Smooth muscle cell (in vitro differentiated cells): ENCODE measurements at regions not wholly inside any gene's neighbourhood (a gene's known extent, or its start where the extent isn't known, plus 50 kb on each side); places are given as distances from the start of the nearest gene placed in this dataset.
A peak's percentile ranks its signal among the peaks of the same experiment; 100 is the strongest.

ENCODE experiments used
- DNase-seq: peaks from one replicate; lab custom pipeline; 2025; ENCODE audit not compliant: unreplicated experiment; lab: John Stamatoyannopoulos, UW
- H2AFZ ChIP-seq: fragments of 200-600 bp; sonication (generic); 2 replicates; pipeline ENCODE4 v1.6.0; 2016; ENCODE audit warnings: antibody characterized with exemption, low read depth, mild to moderate bottlenecking
- H3F3A ChIP-seq: fragments of 200-600 bp; sonication (generic); 2 replicates; pipeline ENCODE4 v1.6.0; 2017; ENCODE audit warnings: antibody characterized with exemption, low read depth
- H3K27ac ChIP-seq: fragments of 200-600 bp; sonication (generic); 2 replicates; pipeline ENCODE4 v1.5.1; 2016; ENCODE audit warnings: low read depth, mild to moderate bottlenecking
- H3K27me3 ChIP-seq: fragments of 200-600 bp; sonication (generic); 2 replicates; pipeline ENCODE4 v1.6.1; 2016; ENCODE audit warnings: low read depth, mild to moderate bottlenecking
- H3K36me3 ChIP-seq: fragments of 200-600 bp; sonication (generic); 2 replicates; pipeline ENCODE4 v1.5.1; 2016; ENCODE audit warnings: low read depth
- H3K4me1 ChIP-seq: fragments of 200-600 bp; sonication (generic); 2 replicates; pipeline ENCODE4 v1.5.1; 2016; ENCODE audit warnings: low read depth
- H3K4me2 ChIP-seq: fragments of 200-600 bp; sonication (generic); 2 replicates; pipeline ENCODE4 v1.6.0; 2016; ENCODE audit warnings: mild to moderate bottlenecking
- H3K4me3 ChIP-seq: fragments of 200-600 bp; sonication (generic); 2 replicates; pipeline ENCODE4 v1.5.1; 2016; ENCODE audit warnings: mild to moderate bottlenecking
- H3K79me2 ChIP-seq: fragments of 200-600 bp; sonication (generic); 2 replicates; pipeline ENCODE4 v1.6.0; 2016; ENCODE audit warnings: low read depth, mild to moderate bottlenecking
- H3K9ac ChIP-seq: fragments of 200-600 bp; sonication (generic); 2 replicates; pipeline ENCODE4 v1.6.0; 2016; ENCODE audit warnings: low read depth
- H3K9me3 ChIP-seq: fragments of 200-600 bp; sonication (generic); replicated peaks from 2 replicates; pipeline ENCODE4 v1.5.1; 2016; ENCODE audit warnings: low read depth
- H4K20me1 ChIP-seq: fragments of 200-600 bp; sonication (generic); 2 replicates; pipeline ENCODE4 v1.6.0; 2016; ENCODE audit warnings: low read depth
- WGBS: methylation state at CpG from one replicate; pipeline ENCODE4 v1.1.7; 2016; ENCODE audit warnings: low lambda C conversion rate; 5-methylcytosine and 5-hydroxymethylcytosine counted together
- TF ChIP-seq, protein P1 (sequence below): fragments of 200-600 bp; sonication (generic); IDR thresholded peaks from 2 replicates; pipeline ENCODE4 v1.5.1; 2017; ENCODE audit warnings: borderline replicate concordance, mild to moderate bottlenecking, antibody characterized with exemption; ENCODE audit not compliant: insufficient read depth, poor library complexity, severe bottlenecking

DNA sequence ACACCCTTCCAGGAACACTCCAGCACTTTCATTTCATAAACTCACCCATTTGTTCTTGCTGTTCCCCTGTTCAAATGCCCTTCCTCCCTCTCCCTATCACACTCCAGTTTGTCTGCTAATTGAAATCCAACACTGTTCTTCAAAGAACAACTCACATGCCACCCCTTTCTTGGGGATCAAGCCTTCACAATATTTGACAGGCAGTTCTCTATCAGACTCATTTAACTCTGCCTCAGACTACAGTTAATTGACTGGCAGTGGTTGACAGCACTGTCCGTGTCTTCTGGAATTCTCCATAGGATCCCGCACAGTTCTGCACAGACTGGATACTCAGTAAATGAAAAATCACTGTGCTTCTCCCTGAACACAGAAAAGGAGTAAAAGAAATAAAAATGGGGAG lies 87.8 kb downstream of the PMP22 start:
- no peaks in the 10 kb centered on the region for H3K79me2 ChIP-seq
- DNase-seq = no peak
- no peak overlapping the region for H2AFZ ChIP-seq
- 94% methylated on average over 2 of the region's 2 CpGs for WGBS
- TF ChIP-seq, protein P1, sequence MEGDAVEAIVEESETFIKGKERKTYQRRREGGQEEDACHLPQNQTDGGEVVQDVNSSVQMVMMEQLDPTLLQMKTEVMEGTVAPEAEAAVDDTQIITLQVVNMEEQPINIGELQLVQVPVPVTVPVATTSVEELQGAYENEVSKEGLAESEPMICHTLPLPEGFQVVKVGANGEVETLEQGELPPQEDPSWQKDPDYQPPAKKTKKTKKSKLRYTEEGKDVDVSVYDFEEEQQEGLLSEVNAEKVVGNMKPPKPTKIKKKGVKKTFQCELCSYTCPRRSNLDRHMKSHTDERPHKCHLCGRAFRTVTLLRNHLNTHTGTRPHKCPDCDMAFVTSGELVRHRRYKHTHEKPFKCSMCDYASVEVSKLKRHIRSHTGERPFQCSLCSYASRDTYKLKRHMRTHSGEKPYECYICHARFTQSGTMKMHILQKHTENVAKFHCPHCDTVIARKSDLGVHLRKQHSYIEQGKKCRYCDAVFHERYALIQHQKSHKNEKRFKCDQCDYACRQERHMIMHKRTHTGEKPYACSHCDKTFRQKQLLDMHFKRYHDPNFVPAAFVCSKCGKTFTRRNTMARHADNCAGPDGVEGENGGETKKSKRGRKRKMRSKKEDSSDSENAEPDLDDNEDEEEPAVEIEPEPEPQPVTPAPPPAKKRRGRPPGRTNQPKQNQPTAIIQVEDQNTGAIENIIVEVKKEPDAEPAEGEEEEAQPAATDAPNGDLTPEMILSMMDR = no peak
- no peak overlapping the region for H3K9ac ChIP-seq
- peaks cover 8% of the 10 kb centered on the region for H3K27me3 ChIP-seq
- no peaks in the 10 kb centered on the region for H3K9me3 ChIP-seq
- no peak overlapping the region for H3K4me2 ChIP-seq
- H3K4me1 ChIP-seq = no peaks in the 10 kb centered on the region
- no peaks in the 10 kb centered on the region for H3F3A ChIP-seq
- H3K4me3 ChIP-seq = no peak overlapping the region
- H4K20me1 ChIP-seq = no peaks in the 10 kb centered on the region
- H3K27ac ChIP-seq = no peak overlapping the region
- no peaks in the 10 kb centered on the region for H3K36me3 ChIP-seq

DNA sequence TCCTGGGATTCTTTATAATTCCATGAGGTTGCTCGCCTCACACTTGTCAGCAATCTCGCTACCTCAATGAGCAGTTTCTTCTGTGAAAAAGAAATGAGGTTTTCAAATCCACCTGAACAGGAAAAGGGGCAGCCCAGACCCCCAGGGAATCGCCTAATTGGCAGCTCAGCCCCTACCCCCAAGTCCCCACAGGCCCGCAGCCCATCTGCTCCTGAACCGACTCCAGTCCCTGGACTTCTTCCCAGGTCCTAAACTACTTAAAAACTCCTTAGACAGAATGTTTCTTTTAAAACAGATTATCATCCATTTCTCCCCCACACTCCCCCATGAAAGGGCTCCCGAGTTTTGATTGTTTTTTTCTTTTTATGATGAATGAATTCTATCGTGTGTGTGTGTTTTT lies 89.8 kb downstream of the PMP22 start:
- WGBS = 96% methylated on average over 7 of the region's 7 CpGs
- H3K27me3 ChIP-seq = peaks cover 8% of the 10 kb centered on the region
- no peak overlapping the region for H3K9ac ChIP-seq
- no peak overlapping the region for H3K4me3 ChIP-seq
- no peak overlapping the region for H3K4me2 ChIP-seq
- no peak for DNase-seq
- H3K4me1 ChIP-seq = no peaks in the 10 kb centered on the region
- no peaks in the 10 kb centered on the region for H3F3A ChIP-seq
- no peaks in the 10 kb centered on the region for H3K9me3 ChIP-seq
- no peaks in the 10 kb centered on the region for H3K36me3 ChIP-seq
- no peaks in the 10 kb centered on the region for H4K20me1 ChIP-seq
- no peaks in the 10 kb centered on the region for H3K79me2 ChIP-seq
- TF ChIP-seq, protein P1 = no peak
- H3K27ac ChIP-seq = no peak overlapping the region
- H2AFZ ChIP-seq = no peak overlapping the region

DNA sequence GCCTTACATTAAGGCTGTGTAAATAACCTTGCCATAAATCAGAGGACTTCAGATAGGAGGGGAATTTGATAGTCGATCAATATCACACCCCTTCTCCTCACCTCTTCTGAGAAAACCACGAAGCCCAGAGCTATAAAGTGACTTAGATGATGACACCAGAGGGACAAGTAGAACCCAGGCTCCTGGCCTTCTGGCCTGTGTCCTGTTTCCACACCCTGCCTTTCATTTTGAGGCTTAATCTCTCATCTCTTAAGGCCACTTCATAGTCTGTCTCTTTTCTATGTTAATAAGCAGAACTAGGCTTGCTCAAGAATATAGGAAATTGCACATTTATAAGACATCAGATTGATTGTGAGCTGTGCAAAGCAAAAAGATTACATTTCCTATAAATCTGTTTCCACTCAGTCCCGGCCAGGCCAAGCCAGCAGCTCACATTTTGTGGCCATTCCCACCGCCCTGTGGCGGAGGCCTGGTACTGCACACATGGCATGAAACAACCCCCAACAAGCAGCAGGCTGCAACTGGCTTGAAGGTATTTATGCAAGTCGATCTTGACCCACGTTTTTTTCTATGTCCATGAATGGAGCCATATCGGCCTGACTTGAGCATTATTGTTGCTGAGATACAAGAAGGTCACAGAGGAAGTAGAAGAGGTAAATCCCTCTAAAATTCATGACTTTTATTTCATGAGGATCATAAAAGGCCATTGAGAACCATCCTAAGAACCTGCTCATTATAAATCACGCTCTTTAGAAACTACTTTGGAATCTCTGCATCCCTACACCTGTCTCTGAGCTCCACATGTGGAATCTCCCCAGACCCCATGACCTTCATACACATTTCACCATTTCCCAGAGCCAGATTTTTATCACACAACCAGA lies 93.7 kb downstream of the PMP22 start:
- DNase-seq = peak; percentile 31
- Histone ChIP-seq H3F3A (no peaks in the 10 kb centered on the region), H3K36me3 (no peaks in the 10 kb centered on the region), H3K9me3 (no peaks in the 10 kb centered on the region), H4K20me1 (no peaks in the 10 kb centered on the region), H3K27ac (no peak overlapping the region), H3K4me1 (no peaks in the 10 kb centered on the region), H3K9ac (no peak overlapping the region), H3K27me3 (peaks cover 18% of the 10 kb centered on the region), H3K79me2 (no peaks in the 10 kb centered on the region), H3K4me2 (no peak overlapping the region), H3K4me3 (no peak overlapping the region), H2AFZ (no peak overlapping the region)
- WGBS = 22% methylated on average over 9 of the region's 9 CpGs
- TF ChIP-seq, protein P1 = peak; percentile 87

DNA sequence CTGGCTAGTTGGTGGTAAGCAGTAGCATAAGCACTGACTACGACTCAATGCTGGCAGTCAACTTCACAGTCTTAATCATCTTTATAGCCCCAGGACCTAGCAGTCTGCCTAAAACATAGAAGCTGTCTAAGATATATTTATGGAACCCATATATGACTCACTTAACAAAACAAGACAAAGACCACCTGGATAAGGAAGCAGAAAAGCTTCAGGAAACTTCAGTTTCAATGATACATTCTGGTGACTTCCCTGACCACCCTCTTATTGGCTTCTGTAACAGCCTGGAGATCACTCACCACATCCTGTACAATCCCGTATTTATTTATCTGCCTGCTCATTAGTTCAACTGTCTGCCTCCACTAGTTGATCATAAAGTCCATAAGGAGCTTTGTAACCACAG lies 95.5 kb downstream of the PMP22 start:
- Histone ChIP-seq H3K27ac (no peak overlapping the region), H3K79me2 (no peaks in the 10 kb centered on the region), H3K4me3 (no peak overlapping the region), H4K20me1 (no peaks in the 10 kb centered on the region), H2AFZ (no peak overlapping the region), H3K9ac (no peak overlapping the region), H3K9me3 (no peaks in the 10 kb centered on the region), H3K27me3 (peaks cover 10% of the 10 kb centered on the region), H3F3A (no peaks in the 10 kb centered on the region), H3K36me3 (no peaks in the 10 kb centered on the region), H3K4me1 (no peaks in the 10 kb centered on the region), H3K4me2 (no peak overlapping the region)
- no peak for DNase-seq
- 24% methylated on average over 2 of the region's 2 CpGs for WGBS
- TF ChIP-seq, protein P1 = no peak
